Panc1 (cell line): ENCODE measurements at regions not wholly inside any gene's neighbourhood (a gene's known extent, or its start where the extent isn't known, plus 50 kb on each side); places are given as distances from the start of the nearest gene placed in this dataset.

Experiments
- CTCF ChIP-seq: fragments of 450-650 bp; IDR thresholded peaks from 2 replicates; pipeline ENCODE4 v1.5.1; 2017; ENCODE audit warnings: mild to moderate bottlenecking
- POLR2AphosphoS5 ChIP-seq: IDR thresholded peaks from 2 replicates; pipeline ENCODE4 v1.6.1; 2012; ENCODE audit warnings: mild to moderate bottlenecking, low read depth, low read length, moderate library complexity
- TCF7L2 ChIP-seq: IDR thresholded peaks from 2 replicates; pipeline ENCODE4 v1.6.1; 2011; ENCODE audit warnings: mild to moderate bottlenecking, low read depth, low read length, inconsistent platforms

- TF ChIP-seq CTCF = no peak
- no peak for TF ChIP-seq POLR2AphosphoS5
- no peak for TF ChIP-seq TCF7L2
These were observed 56.0 kb upstream of the DSG1 start for GRCh38 chr18:31261792-31262582.
